KOPT-K1 (cell line): ENCODE measurements at regions not wholly inside any gene's neighbourhood (a gene's known extent, or its start where the extent isn't known, plus 50 kb on each side); places are given as distances from the start of the nearest gene placed in this dataset.

Experiments
- H3K27ac ChIP-seq: fragments of 200-600 bp; sonication (generic); 2 replicates; pipeline ENCODE4 v1.5.1; 2016; ENCODE audit warnings: antibody characterized with exemption, mild to moderate bottlenecking, low read depth, low read length; ENCODE audit not compliant: poor library complexity, severe bottlenecking
- H3K36me3 ChIP-seq: fragments of 200-600 bp; sonication (generic); 2 replicates; pipeline ENCODE4 v1.5.1; 2017; ENCODE audit warnings: antibody characterized with exemption, mild to moderate bottlenecking, low read length, moderate library complexity; ENCODE audit not compliant: insufficient read depth
- H3K9me3 ChIP-seq: fragments of 200-600 bp; sonication (generic); 2 replicates; pipeline ENCODE4 v1.5.1; 2017; ENCODE audit warnings: antibody characterized with exemption, low read length, mild to moderate bottlenecking; ENCODE audit not compliant: insufficient read depth, poor library complexity, severe bottlenecking

DNA sequence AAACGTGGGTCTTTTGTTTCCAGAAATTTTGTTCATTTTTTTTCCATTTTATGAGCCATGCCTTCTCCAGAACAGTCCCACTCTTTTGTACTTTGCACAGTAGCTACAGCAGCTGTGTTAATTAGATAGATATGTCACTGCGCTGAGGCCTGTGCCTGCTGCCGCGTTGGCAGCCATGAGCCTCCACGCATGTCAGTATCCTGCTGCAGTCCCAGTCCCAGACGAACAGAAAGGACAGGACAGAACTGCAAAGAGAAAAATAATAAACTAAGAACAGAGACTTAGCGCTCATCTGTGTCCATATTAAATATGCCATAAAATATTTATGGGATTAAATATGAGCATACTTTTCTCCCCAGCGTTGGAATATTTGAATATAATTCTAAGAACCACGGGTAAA lies 442.4 kb upstream of the RARB start:
- no peak overlapping the region for H3K27ac ChIP-seq
- H3K36me3 ChIP-seq, result no peaks in the 10 kb centered on the region
- H3K9me3 ChIP-seq, result no peaks in the 10 kb centered on the region

GRCh38 chr3:24986612-24987011 lies 441.5 kb upstream of the RARB start:
- Histone ChIP-seq H3K9me3 (no peaks in the 10 kb centered on the region), H3K36me3 (no peaks in the 10 kb centered on the region), H3K27ac (no peak overlapping the region)

DNA sequence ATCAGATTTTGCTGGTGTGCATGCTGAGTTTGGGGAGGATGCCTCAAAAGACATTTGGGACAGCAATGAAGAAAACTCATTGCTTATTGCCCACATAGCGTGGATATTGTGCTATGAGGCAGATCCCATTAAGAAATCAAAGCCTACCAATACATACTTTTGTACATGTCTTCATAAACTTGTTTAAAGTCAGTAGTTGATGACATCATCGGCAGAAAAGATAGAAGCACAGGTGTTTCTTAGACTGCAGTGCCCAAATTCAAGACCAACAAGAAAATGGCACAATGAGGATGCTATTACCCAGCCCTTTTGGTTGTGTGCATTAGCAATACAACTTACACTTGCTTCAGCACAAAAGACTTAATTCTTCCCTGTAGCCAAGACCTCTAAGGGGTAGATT lies 428.7 kb upstream of the RARB start:
- no peaks in the 10 kb centered on the region for H3K36me3 ChIP-seq
- no peaks in the 10 kb centered on the region for H3K9me3 ChIP-seq
- H3K27ac ChIP-seq, result no peak overlapping the region

GRCh38 chr3:25000971-25001591 lies 427.0 kb upstream of the RARB start:
- Histone ChIP-seq H3K9me3 (no peaks in the 10 kb centered on the region), H3K36me3 (no peaks in the 10 kb centered on the region)

DNA sequence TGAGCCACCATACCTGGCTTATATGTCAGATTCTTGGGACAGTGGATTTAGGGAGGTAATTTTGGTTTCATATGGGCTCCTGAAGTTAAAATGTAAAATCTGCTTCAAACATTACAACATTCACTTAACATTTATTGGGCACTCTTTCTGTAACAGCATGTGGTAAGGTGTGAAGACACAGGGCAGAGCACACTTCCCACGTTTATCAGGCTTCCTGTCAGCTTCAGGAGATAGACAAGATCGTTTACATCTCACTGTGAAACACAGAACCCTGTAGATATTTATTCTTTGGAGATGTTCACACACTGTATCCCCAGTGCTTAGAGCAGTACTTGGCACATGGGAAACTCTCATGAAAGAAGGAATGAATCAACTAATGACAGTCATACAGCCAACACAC lies 426.0 kb upstream of the RARB start:
- Histone ChIP-seq H3K9me3 (no peaks in the 10 kb centered on the region), H3K36me3 (no peaks in the 10 kb centered on the region), H3K27ac (no peak overlapping the region)

More at GRCh38 chr3:25000971-25001591, 427.0 kb upstream of the RARB start:
- H3K27ac ChIP-seq, result no peak overlapping the region

GRCh38 chr3:25007974-25008658 lies 419.9 kb upstream of the RARB start:
- Histone ChIP-seq H3K27ac (no peak overlapping the region), H3K36me3 (no peaks in the 10 kb centered on the region), H3K9me3 (no peaks in the 10 kb centered on the region)

DNA sequence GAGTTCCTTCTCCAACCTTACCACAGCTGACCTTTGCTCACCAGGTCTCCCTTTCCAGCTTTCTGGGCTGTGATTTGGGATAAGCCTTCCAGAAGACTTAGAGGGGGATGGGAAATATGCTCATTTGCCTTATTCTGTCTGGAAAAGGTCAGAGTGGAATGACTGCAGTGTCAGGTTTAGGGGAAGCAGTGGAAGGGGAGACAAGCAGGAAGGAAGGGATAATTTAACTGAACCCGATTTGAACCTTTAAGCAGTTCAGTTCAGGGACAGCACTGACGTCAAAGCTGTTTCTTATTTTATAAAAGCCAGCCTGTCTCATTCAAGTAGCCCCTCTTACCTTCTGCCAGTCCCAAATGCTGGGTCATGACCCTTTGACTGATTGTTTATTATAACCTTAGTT lies 418.4 kb upstream of the RARB start:
- Histone ChIP-seq H3K9me3 (no peaks in the 10 kb centered on the region), H3K36me3 (no peaks in the 10 kb centered on the region)

DNA sequence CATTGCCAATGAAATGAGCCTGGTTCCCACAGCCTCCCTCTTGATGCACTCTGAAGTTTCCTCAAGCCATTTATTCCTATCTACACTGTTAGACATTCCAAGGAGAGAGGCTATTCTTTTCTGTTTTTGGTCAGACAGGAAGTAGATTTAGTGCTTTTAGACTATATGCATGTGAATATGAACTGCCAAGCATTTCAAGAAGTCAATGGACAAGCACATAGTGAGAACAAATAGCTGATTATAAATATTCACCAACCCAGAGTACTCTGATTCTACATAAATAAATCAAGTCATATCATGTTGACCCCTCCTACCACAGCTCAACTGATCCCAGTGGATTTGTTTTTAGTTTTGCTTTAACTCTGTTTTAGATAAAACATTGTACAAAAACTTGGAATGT lies 412.5 kb upstream of the RARB start:
- no peaks in the 10 kb centered on the region for H3K9me3 ChIP-seq
- no peaks in the 10 kb centered on the region for H3K36me3 ChIP-seq
- H3K27ac ChIP-seq, result no peak overlapping the region

More for the DNA sequence above, 418.4 kb upstream of the RARB start:
- H3K27ac ChIP-seq, result no peak overlapping the region

GRCh38 chr3:25018909-25019308 lies 409.2 kb upstream of the RARB start:
- Histone ChIP-seq H3K36me3 (no peaks in the 10 kb centered on the region), H3K27ac (no peak overlapping the region), H3K9me3 (no peaks in the 10 kb centered on the region)

DNA sequence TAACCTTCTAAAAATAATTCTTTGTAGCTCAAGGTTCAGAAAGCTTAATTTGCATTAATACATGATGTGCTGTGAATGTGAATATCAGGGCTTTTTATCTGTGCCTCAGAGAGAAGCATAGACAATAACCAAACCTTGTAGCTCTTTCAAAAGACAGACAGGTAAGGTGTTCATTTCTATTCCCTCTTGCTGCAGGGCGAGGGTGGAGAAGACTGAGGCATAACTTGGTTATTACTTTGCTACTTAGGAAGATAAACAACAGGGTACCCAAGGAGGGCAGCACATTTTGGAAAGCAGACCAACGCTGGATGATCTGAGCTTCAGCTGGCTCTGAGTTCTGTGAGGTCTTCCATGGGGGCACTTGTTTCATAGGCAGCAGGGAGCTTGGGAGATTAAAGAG lies 408.6 kb upstream of the RARB start:
- Histone ChIP-seq H3K9me3 (no peaks in the 10 kb centered on the region), H3K27ac (no peak overlapping the region)

GRCh38 chr3:25021816-25022215 lies 406.2 kb upstream of the RARB start:
- Histone ChIP-seq H3K36me3 (no peaks in the 10 kb centered on the region), H3K27ac (no peak overlapping the region), H3K9me3 (no peaks in the 10 kb centered on the region)

More for the DNA sequence above, 408.6 kb upstream of the RARB start:
- H3K36me3 ChIP-seq, result no peaks in the 10 kb centered on the region

- Histone ChIP-seq H3K9me3 (no peaks in the 10 kb centered on the region), H3K36me3 (no peaks in the 10 kb centered on the region), H3K27ac (no peak overlapping the region)
These were observed 404.2 kb upstream of the RARB start for GRCh38 chr3:25023876-25024275.

DNA sequence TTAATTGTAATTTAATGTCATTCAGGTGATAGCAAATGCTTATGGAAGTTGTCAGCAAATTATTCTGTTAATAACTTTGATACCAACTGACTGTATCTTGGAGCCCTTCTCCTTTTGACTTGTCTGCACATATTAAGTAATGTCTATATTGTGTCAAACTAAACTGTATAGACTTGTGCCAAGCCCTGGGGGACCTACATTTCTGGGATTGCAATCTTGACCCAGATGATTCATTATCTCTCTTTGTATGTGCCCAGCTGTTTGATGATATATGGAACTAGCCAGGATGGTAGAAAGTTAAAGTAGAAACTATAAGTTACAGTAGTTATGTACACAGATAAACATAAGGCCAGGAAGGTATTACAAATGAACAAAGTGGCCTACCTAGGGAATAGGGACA lies 402.8 kb upstream of the RARB start:
- H3K9me3 ChIP-seq, result no peaks in the 10 kb centered on the region

DNA sequence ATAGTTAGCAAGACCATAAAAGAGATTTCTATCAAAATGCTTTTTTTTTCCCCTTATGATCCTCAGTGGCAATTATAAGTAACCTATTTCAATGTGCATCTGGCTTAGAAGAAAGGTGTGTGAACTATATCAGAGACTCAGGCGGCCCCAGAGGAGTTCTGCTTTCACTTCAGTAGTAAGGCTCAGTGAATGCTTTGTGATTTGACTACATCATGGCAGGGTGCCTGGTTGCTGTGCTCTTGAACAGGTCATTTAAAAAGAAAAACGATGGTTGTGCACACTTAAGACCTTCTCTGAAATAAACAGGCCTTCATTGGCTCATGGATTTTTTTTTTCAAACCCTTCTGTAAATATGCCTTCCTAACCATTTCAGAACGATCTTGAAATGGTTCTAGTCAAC lies 400.4 kb upstream of the RARB start:
- Histone ChIP-seq H3K9me3 (no peaks in the 10 kb centered on the region), H3K27ac (no peak overlapping the region), H3K36me3 (no peaks in the 10 kb centered on the region)

More for the DNA sequence above, 402.8 kb upstream of the RARB start:
- H3K36me3 ChIP-seq, result no peaks in the 10 kb centered on the region
- no peak overlapping the region for H3K27ac ChIP-seq

- no peaks in the 10 kb centered on the region for H3K36me3 ChIP-seq
- H3K9me3 ChIP-seq, result no peaks in the 10 kb centered on the region
- no peak overlapping the region for H3K27ac ChIP-seq
These were observed 398.2 kb upstream of the RARB start for GRCh38 chr3:25029820-25030219.

DNA sequence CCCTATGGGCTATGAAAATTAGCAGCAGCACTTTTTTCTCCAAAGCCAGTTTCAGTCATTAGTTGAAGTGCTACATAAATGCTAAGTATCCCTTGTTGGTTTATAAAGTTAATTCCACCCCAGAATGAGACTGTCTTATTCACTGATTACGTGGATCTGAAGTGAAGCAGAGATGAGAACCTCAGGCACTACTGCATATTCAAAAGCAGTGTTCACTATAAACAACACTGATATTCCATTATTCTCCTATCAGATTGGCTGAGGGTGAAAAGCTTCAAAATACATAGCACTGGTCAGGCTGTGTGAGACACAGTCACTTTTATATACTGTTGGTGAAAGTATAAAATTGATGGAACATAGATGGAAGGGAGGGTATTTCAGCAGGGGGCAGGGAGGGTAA lies 395.7 kb upstream of the RARB start:
- Histone ChIP-seq H3K9me3 (no peaks in the 10 kb centered on the region), H3K27ac (no peak overlapping the region), H3K36me3 (no peaks in the 10 kb centered on the region)
